HG03354 (cell line): ENCODE measurements at regions not wholly inside any gene's neighbourhood (a gene's known extent, or its start where the extent isn't known, plus 50 kb on each side); places are given as distances from the start of the nearest gene placed in this dataset.
"Not testable (repeated sequence)": the region's sequence is repeated elsewhere in the genome, so short reads cannot be mapped to it uniquely, and the experiment has no call there.

ENCODE experiments used
- ATAC-seq: cut with Tn5 transposase; IDR thresholded peaks from one replicate; pipeline ENCODE4 v1.9.1; 2021; ENCODE audit warnings: mild to moderate bottlenecking; ENCODE audit not compliant: unreplicated experiment, poor library complexity, severe bottlenecking

DNA sequence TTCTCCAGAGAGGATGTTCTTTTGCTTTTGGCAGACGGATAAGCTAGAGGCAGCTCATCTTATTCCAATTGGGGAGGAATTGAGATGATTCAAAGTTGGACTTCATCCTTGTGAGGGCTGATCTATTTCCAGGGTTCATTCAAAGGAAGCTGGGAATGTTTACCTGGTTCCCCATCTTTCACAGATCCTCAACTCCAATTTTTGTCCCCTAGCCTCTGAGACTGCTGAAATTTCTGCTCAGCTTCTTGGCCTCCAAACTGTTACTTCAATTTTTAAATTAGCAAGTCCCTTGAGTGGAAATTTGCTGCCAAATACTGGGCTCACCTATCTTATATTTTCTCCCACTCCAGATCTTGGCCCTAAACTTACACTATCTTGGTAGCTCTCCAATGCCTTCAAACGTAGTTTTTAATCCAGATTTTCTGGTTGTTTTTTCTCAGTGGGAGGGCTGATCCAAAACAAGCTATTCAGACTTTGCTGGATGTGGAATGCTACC, 93.9 kb upstream of the NEK6 start:
- no peak for ATAC-seq

DNA sequence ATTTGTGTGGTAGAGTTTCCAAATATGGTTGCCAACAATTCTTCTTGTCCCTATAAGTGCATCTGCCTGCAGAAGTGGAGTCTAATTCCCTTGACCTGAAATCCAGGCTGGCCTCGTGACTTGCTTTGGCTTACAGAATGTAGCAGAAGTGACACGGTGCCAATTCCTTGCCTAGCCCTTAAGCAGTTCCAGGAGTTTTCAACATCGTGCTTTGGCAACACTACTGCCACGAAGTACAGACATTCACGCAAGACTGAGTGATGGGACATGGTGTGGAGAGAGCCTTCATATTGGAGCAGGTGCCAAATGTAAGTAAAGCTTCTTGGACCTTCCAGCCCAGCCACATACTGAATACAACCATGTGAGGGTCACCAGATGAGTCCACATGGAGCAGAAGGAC, 92.9 kb upstream of the NEK6 start:
- ATAC-seq, result no peak

DNA sequence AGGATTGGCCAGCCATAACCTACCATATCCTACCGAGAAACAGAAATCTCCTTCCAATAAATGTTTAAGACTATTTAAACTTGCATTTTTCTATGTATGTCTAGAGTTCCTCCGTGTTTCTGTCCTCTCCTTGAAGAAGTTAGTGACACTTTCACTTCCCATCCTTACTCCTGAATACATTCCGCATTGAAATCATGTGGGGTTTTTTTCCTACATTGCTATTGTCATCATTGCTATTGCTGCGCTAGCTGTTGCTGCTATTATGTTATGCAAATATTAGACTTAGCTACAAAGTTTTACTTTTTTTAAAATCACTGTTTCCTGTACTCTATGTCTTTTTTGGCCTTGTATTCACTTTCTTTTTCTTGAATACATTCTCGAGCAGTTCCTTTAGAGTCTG, 83.3 kb upstream of the NEK6 start:
- ATAC-seq, result no peak

DNA sequence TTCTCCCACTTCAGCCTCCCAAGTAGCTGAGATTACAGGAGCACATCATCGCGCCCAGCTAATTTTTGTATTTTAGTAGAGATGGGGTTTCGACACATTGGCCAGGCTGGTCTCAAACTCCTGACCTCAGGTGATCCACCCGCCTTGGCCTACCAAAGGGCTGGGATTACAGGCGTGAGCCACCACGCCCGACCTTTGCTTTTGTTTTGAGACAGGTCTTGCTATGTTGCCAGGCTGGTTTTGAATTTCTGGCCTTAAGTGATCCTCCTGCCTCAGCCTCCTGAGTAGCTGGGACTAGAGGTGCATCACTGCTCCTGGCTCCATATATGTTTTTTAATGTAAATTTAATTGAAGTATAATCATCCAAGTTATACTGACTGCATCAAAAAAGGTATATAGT, 80.2 kb upstream of the NEK6 start:
- not testable (repeated sequence) for ATAC-seq

DNA sequence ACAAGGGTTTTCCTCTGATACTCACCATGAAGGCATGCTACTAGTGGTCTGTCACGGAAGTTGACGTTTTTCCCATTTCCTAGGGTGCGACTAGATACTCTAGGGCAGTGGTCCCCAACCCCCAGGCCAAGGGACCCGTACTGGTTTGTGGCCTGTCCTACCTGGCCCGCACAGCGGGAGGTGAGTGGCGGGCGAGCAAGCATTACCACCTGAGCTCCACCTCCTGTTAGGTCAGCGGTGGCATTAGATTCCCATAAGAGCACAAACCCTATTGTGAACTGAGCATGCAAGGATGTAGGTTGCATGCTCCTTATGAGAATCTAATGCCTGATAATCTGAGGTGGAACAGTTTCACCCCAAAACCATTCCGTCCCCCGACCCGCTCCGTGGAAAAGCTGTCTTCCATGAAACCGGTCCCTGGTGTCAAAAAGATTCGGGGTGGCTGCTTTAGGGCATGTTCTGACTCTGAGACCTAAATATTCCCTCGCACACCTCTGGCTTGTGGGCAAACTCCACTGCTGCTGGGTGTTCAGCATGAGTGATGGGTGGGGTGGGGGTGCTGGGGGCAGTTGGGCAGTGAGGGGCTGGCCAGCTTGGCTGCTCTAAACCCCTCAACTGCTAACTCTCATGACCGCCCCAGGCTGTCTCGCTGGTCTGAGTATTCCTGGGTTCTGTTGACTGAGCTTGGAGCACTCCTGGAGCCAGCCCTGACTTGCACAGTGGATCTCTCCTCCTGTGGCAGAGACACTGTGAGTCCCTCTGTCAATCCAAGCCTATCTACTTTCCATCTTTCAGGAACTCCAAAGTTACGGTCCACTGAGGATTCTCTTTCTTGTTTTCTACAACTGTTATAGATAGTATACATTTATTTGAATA, 78.3 kb upstream of the NEK6 start:
- ATAC-seq, result no peak

DNA sequence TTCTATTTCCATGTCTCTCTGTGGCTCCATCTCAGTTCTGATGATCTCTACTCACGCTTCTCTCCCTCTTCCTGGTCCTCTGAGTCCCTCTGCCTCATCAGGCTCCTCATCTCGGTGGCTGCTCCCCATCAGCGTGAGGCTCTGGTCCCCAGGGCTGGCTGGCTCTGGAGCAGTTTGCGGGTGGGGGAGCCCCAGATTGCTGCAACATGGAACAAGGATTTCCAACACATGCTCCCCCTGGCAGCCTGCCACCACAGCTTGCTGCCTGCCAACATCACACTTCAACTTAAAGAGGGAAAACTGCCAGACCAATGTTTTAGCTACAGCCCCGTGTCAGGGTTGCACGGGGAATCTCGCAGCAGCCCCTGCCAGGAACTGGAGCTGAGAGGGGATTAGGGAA, 77.2 kb upstream of the NEK6 start:
- ATAC-seq, result no peak

DNA sequence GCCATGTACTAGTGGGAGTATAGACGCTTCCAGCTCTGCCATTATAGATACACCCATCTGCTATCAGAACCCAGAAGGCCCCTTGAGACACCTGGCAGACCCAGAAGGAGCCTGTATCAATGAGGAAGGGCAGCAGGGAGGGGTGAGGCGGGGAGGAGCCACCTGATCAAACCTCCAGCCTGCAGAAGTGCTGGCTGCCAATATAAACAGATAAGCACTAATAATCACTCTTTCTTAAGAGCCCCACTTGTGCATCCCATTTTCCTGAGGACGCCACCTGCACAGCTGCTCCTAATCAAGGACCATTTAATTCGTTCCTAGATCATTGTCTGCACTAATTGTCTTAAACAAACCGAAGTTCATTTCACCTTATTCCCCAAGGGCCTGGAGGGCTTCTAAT, 75.0 kb upstream of the NEK6 start:
- no peak for ATAC-seq

DNA sequence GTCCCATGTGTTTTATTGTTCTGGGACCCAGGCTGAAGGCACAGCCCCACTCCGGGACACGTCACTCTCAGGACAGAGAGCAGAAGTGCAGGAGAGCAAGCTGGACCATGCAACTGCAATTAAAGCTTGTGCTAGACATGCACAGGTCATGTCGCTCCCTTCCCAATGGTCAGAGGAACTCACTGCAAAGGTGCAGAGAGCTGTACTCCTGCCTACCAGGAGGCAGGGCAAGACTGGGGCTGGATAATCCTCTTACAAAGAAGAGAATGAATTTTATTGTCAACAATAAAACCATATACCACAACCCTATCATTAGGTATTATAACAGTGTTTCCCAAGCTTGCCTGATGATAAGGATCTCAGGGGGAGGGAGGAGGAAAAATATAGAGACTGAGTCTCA, 74.0 kb upstream of the NEK6 start:
- no peak for ATAC-seq

DNA sequence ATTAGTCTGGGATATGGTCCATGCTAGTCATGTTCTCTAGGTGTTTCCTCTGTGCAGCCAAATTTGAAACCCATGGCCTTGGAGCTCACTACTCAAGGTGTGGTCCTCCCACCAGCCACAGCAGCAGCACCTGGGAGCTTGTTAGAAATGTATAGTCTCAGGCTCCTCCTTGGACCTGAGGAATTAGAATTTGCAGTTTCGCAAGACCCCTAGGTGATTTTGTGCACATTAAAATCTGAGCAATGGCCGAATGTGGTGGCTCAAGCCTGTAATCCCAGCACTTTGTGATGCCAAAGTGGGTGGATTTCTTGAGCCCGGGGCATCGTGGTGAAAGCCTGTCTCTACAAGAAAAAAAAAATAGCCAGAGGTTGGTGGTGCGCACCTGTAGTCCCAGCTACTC, 72.3 kb upstream of the NEK6 start:
- no peak for ATAC-seq

DNA sequence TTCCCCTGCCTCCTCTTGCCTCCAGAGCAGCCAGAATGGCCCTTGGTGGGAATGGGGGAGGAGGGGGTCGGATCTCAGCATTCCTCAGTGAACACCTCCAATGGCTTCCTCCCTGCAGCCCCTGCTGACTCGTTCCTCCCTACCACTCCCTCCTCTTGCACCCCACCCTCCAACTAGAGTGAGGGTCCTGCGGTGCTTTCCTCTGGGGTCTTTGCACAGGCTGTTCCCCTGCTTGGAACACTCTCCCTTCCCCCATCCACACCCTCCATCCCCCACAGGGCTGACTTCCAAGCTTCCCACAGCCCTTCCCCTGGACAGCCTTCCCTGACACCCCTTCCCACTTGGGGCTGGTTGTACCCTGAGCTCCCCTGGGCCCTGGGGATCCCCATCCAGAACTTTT, 70.4 kb upstream of the NEK6 start:
- ATAC-seq, result no peak

DNA sequence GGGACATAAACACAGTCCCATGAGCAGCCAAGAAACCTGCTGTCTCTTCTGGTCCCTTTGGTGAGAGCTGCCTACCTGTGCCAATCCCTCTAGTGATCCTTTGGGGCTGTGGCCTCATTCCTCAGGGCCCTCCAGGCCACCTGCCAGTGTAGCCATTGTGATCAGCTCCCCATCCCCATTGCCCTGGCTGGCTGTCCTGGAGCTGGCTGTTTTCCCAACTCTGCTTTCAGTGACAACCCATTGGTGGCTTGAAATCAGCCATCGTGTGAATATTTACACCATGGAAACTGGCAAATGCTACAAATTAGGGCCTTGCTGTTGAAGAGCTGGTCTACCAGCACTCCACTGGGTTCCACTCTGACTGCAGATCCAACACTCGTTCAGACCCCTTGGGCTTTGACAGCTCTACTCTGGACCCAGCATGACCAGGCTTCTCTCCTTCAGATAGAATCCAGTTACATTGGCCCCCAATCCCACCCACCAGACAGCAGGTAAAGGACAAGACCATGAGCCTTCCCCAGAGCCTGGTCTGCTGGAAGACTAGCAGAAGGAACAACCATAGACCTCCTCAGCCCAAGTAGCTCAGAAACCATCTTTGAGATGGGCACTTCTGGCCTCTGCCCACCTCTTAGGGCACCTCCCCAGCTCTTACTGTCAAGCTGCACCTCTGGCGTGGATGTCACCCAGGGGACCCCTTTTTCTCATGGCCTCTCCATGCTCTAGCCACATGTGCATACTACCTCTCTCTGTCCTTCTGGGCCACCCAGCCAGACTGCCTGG, 69.2 kb upstream of the NEK6 start:
- no peak for ATAC-seq

DNA sequence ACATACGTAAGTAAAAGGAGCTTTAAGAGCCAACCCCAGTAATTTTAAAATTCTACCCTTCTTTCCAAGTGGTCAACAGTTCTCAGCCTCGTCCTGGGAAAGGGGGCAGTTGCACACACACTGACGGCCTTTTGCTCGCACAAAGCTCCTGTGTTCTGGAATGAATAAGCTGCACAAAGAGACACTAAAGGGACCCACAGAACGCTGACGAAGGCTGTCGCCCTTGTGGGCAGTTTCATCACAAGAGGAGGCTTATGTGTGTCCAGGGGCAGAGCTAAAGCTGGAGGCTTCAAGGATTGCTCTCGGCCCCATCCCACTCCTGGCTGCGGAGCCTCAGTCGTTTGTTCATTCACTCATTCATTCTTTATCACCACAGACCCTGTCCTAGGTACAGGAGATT, 67.0 kb upstream of the NEK6 start:
- ATAC-seq, result no peak

DNA sequence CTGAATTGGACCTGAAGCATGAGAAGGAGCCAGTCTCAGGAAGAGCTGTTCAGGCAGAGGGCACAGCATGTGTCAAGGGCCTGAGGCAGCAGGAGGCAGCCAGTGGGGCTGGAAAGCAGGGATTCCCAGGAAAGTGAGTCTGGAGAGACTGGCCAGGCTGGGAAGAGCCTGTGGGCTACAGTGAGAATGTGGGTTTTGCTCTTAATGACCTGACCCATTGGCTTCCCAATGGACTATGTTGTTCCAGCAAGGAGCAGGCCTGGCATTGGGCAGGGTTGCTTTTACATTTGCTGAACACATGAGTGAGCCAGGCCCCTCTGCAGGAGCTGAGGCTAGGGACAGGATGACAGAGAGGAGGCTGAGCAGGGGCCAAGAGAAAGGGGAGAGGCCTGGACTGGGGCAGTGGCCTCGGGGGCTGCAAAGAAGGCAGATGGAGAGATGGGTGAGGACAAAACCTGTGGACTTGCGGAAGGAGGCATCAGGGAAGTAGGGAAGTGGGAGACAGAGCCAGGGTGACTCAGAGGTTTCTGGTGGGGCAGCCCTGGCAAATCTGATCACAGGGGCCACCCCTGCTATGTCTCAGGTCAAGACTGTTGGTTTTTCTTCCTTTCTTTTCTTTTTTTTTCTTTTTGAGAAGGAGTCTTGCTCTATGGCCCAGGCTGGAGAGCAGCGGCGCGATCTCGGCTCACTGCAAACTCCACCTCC, 65.9 kb upstream of the NEK6 start:
- no peak for ATAC-seq

DNA sequence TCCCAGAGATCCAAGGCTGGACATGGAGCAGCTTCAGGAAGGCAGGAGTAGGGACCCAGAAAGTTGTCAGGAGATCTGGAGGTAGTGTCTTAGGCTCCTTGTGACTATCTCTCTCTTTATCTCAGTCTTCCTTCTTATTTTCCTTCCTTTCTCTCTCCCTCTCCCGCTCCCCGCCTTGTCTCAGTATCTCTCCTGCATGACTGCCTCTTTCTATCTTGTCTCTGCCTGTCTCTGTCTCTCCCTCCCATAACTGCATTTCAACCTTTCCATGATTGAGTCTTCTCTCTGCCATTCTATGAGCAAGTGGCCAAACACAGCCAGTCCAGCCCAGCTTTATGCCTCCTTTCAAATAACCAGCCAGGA, 61.0 kb upstream of the NEK6 start:
- no peak for ATAC-seq

DNA sequence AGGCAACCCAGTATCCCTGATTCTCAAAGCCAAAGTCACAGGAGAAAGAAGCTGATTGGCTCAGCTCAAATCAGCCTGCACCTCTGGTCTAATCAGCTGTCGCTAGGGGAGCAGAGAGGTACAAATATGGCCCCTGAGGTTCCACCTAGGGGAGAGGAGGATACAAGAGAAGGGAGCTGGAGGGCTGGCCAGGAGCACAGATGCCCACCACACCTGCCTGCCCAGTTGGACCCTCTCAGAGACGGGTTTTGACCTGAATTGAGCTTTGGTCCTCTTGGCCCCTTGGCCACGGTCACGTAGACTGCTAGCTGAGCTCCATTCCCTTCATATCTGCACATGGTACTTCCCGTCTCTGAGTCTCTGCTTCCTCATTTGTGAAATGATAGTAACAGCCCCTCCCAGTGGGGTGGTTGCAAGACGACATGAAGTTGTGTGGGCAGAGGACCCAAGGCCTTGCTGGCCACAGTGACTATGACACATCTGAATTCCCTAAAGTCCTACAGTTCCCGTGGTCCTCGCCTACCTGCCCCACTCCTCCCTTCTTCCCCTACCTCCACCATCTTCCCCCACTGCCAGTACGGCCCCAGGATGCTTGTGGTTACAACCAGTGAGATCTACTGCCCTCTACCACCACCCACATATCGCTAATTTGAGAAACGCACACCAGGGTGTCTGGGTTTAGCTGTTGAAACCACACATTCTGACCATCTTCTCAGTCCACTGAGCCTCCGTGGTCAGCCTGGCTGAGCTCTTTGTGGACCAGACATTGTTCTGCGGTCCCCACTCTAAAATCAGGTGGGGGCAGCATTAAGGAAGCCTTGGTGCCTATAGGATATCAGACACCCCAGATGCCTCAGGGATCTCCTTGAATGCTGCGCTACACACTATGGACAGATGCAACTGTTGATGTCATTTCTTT, 60.3 kb upstream of the NEK6 start:
- peak; percentile 62 for ATAC-seq

DNA sequence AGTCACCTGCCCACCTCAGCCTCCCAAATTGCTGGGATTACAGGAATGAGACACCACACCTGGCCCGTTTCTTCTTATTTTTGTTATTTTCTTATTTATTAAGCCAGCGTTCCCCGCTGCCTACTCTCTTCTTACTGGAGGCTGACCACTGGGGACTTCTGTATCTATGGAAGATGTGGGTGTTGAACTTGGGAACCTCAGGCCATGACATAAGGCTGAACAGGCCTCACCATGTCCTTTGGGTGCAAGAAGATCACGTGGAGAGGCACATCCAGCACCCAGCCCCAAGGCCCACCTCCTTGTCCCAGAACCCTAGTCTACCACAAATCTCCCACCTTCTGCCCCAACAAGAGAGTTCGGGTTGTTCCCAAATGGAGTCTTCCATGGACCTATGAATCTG, 59.4 kb upstream of the NEK6 start:
- ATAC-seq, result no peak

DNA sequence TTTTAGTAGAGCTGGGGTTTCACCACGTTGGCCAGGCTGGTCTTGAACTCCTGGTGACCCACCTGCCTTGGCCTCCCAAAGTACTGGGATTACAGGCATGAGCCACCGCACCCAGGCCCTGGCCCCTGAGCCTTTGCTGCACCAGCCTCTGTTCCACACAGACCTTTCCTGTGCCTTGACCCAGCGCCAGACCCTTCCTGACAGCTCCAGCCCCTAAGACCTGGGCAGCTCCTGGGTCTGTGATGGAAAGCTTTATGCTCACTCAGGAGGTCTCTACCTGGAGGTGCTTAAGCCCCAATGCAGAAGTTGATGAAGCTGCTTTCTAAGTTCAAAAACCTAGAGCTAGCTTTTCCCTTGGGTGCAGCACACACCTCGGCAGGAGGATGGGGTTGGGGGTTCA, 58.8 kb upstream of the NEK6 start:
- no peak for ATAC-seq

DNA sequence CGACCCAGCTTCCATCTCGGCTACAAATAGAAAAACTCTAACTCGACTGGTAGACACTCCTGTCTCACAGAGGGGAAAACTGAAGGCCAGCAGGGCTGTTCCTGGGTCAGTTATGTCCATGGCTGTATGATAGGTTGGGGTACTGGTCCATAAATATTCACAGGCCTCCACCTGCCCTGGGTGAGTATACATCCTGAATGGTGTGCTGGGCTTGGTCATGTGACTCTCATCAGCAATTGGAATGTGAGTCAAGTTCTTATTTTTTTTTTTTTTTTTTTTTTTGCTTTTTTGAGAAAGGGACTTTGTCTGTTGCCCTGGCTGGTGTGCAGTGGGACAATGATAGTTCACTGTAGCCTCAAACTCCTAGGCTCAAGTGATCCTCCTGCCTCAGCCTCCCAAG, 58.3 kb upstream of the NEK6 start:
- ATAC-seq, result no peak

DNA sequence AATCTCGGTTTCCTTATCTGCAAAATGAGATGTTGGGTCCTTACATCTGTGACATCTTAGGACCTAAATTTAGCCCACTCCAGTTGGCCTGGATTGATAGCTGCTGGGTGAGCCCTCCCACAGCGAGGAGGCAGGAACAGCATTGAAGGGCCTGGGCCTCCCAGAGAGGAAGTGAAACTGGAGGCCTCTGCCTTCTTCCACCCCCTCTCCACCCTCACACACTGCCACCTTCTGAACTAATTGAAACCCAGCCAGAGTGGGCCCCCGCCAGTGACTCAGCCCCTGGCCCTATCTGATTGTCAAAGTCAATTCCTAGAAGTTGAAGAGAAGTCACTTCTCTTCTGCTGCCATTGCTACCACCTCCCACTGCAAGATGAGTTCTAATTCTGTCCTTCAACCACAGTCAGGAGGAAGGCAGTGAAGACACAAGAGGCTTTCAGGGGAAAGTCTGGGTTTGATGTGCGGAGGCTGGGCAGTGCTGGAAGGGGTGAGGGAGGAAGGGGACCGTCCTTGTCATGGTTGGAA, 55.2 kb upstream of the NEK6 start:
- ATAC-seq, result peak; percentile 88
